ENCODE measurements at regions not wholly inside any gene's neighbourhood (a gene's known extent, or its start where the extent isn't known, plus 50 kb on each side); places are given as distances from the start of the nearest gene placed in this dataset.

DNA sequence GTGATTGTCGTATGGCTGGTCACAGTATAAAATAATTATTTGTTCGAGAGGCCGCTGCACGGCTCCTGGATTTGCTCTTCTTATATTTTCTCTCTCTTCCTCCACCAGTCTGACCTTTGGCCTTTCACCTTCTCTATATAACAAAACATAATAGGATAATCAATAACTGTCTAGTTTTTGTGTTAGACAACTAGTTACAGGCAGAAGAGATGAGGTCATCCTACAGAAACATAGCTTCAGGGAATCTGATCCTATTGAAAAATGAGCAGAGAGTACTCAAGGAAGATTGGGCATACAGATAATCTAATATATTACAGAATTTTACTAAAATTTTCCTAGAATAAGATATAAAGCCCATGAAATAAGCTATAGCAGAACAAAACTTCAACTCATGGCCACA is 731.3 kb upstream of the SLC39A10 start:
- TF ChIP-seq, protein P1, sequence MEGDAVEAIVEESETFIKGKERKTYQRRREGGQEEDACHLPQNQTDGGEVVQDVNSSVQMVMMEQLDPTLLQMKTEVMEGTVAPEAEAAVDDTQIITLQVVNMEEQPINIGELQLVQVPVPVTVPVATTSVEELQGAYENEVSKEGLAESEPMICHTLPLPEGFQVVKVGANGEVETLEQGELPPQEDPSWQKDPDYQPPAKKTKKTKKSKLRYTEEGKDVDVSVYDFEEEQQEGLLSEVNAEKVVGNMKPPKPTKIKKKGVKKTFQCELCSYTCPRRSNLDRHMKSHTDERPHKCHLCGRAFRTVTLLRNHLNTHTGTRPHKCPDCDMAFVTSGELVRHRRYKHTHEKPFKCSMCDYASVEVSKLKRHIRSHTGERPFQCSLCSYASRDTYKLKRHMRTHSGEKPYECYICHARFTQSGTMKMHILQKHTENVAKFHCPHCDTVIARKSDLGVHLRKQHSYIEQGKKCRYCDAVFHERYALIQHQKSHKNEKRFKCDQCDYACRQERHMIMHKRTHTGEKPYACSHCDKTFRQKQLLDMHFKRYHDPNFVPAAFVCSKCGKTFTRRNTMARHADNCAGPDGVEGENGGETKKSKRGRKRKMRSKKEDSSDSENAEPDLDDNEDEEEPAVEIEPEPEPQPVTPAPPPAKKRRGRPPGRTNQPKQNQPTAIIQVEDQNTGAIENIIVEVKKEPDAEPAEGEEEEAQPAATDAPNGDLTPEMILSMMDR (conservative IDR thresholded peaks at IDR 0.05; ENCODE audit: low read length): no peak
- TF ChIP-seq EZH2phosphoT487 (IDR thresholded peaks at IDR 0.05; ENCODE audit: borderline replicate concordance, low read depth, low read length): no peak
